K562 (cell line): ENCODE measurements at regions not wholly inside any gene's neighbourhood (a gene's known extent, or its start where the extent isn't known, plus 50 kb on each side); places are given as distances from the start of the nearest gene placed in this dataset.

Experiments
- ATAC-seq: fragments of 200-7000 bp; cut with Tn5 transposase; 3 replicates; pipeline ENCODE4 v1.9.1; 2020; ENCODE audit warnings: moderate library complexity
- BruUV-seq: library from RNA; stranded (reverse); fragments of 400-500 nt; replicated peaks from 2 replicates; lab custom pipeline; 2021; lab: Mats Ljungman, UMichigan
- CTCF ChIA-PET: fragments of 300-600 bp; formaldehyde crosslinking; extraction: SDS; loops from one replicate; lab custom pipeline; 2021; ENCODE audit warnings: low intra/inter-chr PET ratio; lab: Yijun Ruan, JAX
- POLR2A ChIA-PET: fragments of 300-600, 350-650 bp; sonication (Branson Sonifier 250); formaldehyde crosslinking; extraction: SDS; loops from one replicate; lab custom pipeline; 2021; ENCODE audit warnings: antibody characterized with exemption, inconsistent platforms; lab: Yijun Ruan, JAX
- DNase-seq, 4 experiments: peaks; one replicate each; pipeline versions ENCODE4 v3.0.0 to v3.0.0-alpha.2; 2011 to 2018; ENCODE audit warnings: low spot score in 3 of 4, mixed read lengths in 3 of 4; ENCODE audit errors: extremely low read depth in 1 of 4
- FAIRE-seq: peaks from 2 replicates; lab custom pipeline; 2011; peaks lifted over from hg19 to GRCh38; lab: Jason Lieb, UNC
- H2AFZ ChIP-seq: 2 replicates; pipeline ENCODE4 v1.6.0; 2011; ENCODE audit warnings: low read depth, low read length, control low read depth, inconsistent platforms
- H3K27ac ChIP-seq: fragments of 200-600 bp; 3 replicates; pipeline ENCODE4 v1.8.0; 2011; ENCODE audit warnings: low read depth, mild to moderate bottlenecking, control low read depth, inconsistent platforms, low read length, moderate library complexity, mixed read lengths; ENCODE audit errors: extremely low read depth
- H3K27me3 ChIP-seq, 2 experiments: fragments of 300-600 bp in 1 of 2; 2 replicates in 1 of 2; 3 replicates in 1 of 2; pipeline versions ENCODE4 v1.6.0 to v1.8.0; 2011; ENCODE audit warnings: inconsistent platforms in 2 of 2, low read length in 2 of 2, mild to moderate bottlenecking in 1 of 2, mixed read lengths in 1 of 2, moderate library complexity in 1 of 2; ENCODE audit not compliant: control insufficient read depth in 2 of 2, insufficient read depth in 2 of 2
- H3K36me3 ChIP-seq: fragments of 300-600 bp; 3 replicates; pipeline ENCODE4 v1.8.0; 2011; ENCODE audit warnings: mild to moderate bottlenecking, low read length, inconsistent platforms; ENCODE audit not compliant: control insufficient read depth, insufficient read depth
- H3K4me1 ChIP-seq, 2 experiments: fragments of 200-600 bp in 1 of 2; replicated peaks in 1 of 2; 2 replicates in 1 of 2; 3 replicates in 1 of 2; pipeline versions ENCODE4 v1.5.1 to v1.8.0; 2011; ENCODE audit warnings: inconsistent platforms in 2 of 2, low read length in 2 of 2, mild to moderate bottlenecking in 1 of 2, mixed read lengths in 1 of 2, moderate library complexity in 1 of 2; ENCODE audit not compliant: control insufficient read depth in 2 of 2, insufficient read depth in 2 of 2
- H3K4me2 ChIP-seq: 2 replicates; pipeline ENCODE4 v1.6.1; 2011; ENCODE audit warnings: low read length, control low read depth, inconsistent platforms, mixed read lengths; ENCODE audit not compliant: insufficient read depth
- H3K4me3 ChIP-seq: fragments of 200-600 bp; sonication (generic), shearing (Covaris generic); 2 replicates; pipeline ENCODE4 v1.5.1; 2016; ENCODE audit warnings: control low read depth, inconsistent platforms
- H3K79me2 ChIP-seq: fragments of 200-600 bp; 3 replicates; pipeline ENCODE4 v1.8.0; 2011; ENCODE audit warnings: low read length, inconsistent platforms; ENCODE audit not compliant: control insufficient read depth, insufficient read depth
- H3K9ac ChIP-seq, 2 experiments: 2 replicates each; pipeline versions ENCODE4 v1.6.0 to v1.6.1; 2011; ENCODE audit warnings: low read depth in 2 of 2, low read length in 2 of 2, control low read depth in 1 of 2, inconsistent platforms in 1 of 2, mild to moderate bottlenecking in 1 of 2, mixed read lengths in 1 of 2; ENCODE audit not compliant: insufficient read depth in 1 of 2
- H3K9me1 ChIP-seq: one replicate; pipeline ENCODE4 v1.6.0; 2011; ENCODE audit warnings: inconsistent platforms, mild to moderate bottlenecking, low read length, moderate library complexity; ENCODE audit not compliant: control insufficient read depth, insufficient read depth
- H3K9me3 ChIP-seq: replicated peaks from 2 replicates; pipeline ENCODE4 v1.5.1; 2011; ENCODE audit warnings: low read depth, low read length, inconsistent platforms; ENCODE audit not compliant: control insufficient read depth, insufficient read depth
- H4K20me1 ChIP-seq: replicated peaks from 2 replicates; pipeline ENCODE4 v1.6.1; 2011; ENCODE audit warnings: low read length, inconsistent platforms, mixed read lengths; ENCODE audit not compliant: control insufficient read depth, insufficient read depth
- BRCA1 ChIP-seq, 2 experiments: fragments of 450-650 bp in 1 of 2; sonication (generic) in 1 of 2; formaldehyde crosslinking in 1 of 2; IDR thresholded peaks; 2 replicates each; pipeline versions ENCODE4 v1.5.0 to v1.6.1; 2017 to 2020; ENCODE audit warnings: mild to moderate bottlenecking in 1 of 2, missing genetic modification reagents in 1 of 2
- CAMTA2 ChIP-seq: fragments of 250-450 bp; sonication (Bioruptor Pico); conservative IDR thresholded peaks from 2 replicates; pipeline ENCODE4 v1.5.1; 2022
- CBX5 ChIP-seq: IDR thresholded peaks from 2 replicates; pipeline ENCODE4 v1.6.1; 2014; ENCODE audit warnings: low read depth, borderline replicate concordance
- ESRRA ChIP-seq: fragments of 450-650 bp; IDR thresholded peaks from 2 replicates; pipeline ENCODE4 v1.6.1; 2014; ENCODE audit warnings: low read depth, mild to moderate bottlenecking, moderate library complexity, borderline replicate concordance
- GTF2B ChIP-seq: IDR thresholded peaks from 2 replicates; pipeline ENCODE4 v1.6.1; 2011; ENCODE audit not compliant: insufficient read length; ENCODE audit errors: extremely low read depth
- HDGF ChIP-seq: fragments of 450-650 bp; IDR thresholded peaks from 2 replicates; pipeline ENCODE4 v1.6.1; 2016
- HLTF ChIP-seq: fragments of 450-650 bp; IDR thresholded peaks from 2 replicates; pipeline ENCODE4 v1.6.1; 2016
- MXI1 ChIP-seq: IDR thresholded peaks from 2 replicates; pipeline ENCODE4 v1.6.1; 2011; ENCODE audit warnings: low read depth, mild to moderate bottlenecking, improper control_type of control experiment, low read length
- MYBL2 ChIP-seq, 2 experiments: fragments of 450-650 bp in 1 of 2; sonication (generic) in 1 of 2; formaldehyde crosslinking in 1 of 2; IDR thresholded peaks; 2 replicates each; pipeline versions ENCODE4 v1.6.1 to v1.8.1; 2017 to 2022; ENCODE audit warnings: borderline replicate concordance in 1 of 2, inconsistent platforms in 1 of 2, low read depth in 1 of 2, mild to moderate bottlenecking in 1 of 2, missing genetic modification reagents in 1 of 2, moderate library complexity in 1 of 2
- NKRF ChIP-seq: fragments of 450-650 bp; IDR thresholded peaks from 2 replicates; pipeline ENCODE4 v1.6.1; 2016; ENCODE audit warnings: borderline replicate concordance
- RBM22 ChIP-seq: fragments of 200-400 bp; formaldehyde crosslinking; IDR thresholded peaks from 2 replicates; pipeline ENCODE4 v1.6.1; 2018; ENCODE audit warnings: low read length, low read depth; ENCODE audit not compliant: poor library complexity, severe bottlenecking
- ZFX ChIP-seq: sonication (generic); formaldehyde crosslinking; IDR thresholded peaks from 2 replicates; pipeline ENCODE4 v1.8.0; 2022; ENCODE audit warnings: mild to moderate bottlenecking, missing genetic modification reagents, moderate library complexity
- ZNF224 ChIP-seq: sonication (generic); formaldehyde crosslinking; IDR thresholded peaks from 2 replicates; pipeline ENCODE4 v1.8.0; 2022; ENCODE audit warnings: mild to moderate bottlenecking, missing genetic modification reagents
- WGBS: fragments of 100-300 bp; shearing (Covaris generic); methylation state at CpG from one replicate; pipeline ENCODE4 v1.1.6; 2016; ENCODE audit warnings: low coverage, mixed read lengths; ENCODE audit not compliant: insufficient coverage; ENCODE audit errors: missing lambda C conversion rate; 5-methylcytosine and 5-hydroxymethylcytosine counted together
- in situ Hi-C: fragments of 300-500 bp; cut with MboI; formaldehyde crosslinking; loops from 4 replicates; pipeline ENCODE4 v1.15.0; 2018; ENCODE audit warnings: inconsistent platforms, mixed read lengths
- intact Hi-C: fragments of 100-400 bp; cut with micrococcal nuclease; formaldehyde crosslinking; loops from 2 replicates; pipeline ENCODE4 v1.14.2; 2022
- TF ChIP-seq, protein P1 (sequence below): sonication (generic); formaldehyde crosslinking; IDR thresholded peaks from 2 replicates; pipeline ENCODE4 v1.8.1; 2023; ENCODE audit warnings: missing genetic modification reagents, mild to moderate bottlenecking, borderline replicate concordance
- TF ChIP-seq, protein P2 (sequence below): fragments of 450-650 bp; formaldehyde crosslinking; conservative IDR thresholded peaks from 2 replicates; pipeline ENCODE4 v1.4.0; 2022; ENCODE audit warnings: mild to moderate bottlenecking, missing genetic modification characterization

DNA sequence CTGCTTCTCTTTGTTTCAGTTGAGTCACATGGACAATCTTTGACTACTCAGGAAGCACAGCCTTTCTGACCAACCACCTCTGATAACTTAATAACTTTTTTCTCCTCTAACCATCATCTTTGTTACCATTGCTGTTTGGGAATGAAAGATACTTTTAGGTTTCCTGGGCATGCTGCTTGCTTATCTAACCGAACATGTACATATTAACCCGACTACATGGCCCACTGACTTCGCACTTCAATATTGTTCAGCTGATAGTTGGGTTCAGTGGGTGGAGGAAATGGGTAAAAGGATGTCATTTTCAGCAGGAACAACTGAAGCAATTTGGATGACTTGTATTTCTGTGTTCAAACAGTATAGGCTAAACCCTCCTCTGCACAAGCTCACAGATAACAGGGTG lies 214.3 kb downstream of the SQOR start:
- Histone ChIP-seq H3K36me3 (no peaks in the 10 kb centered on the region), H3K4me3 (no peak overlapping the region), H3K4me1 (no peaks in the 10 kb centered on the region), H3K9me1 (no peaks in the 10 kb centered on the region), H3K9me3 (no peaks in the 10 kb centered on the region), H2AFZ (no peak overlapping the region), H3K79me2 (no peaks in the 10 kb centered on the region), H3K9ac (no peak overlapping the region), H3K27me3 (no peaks in the 10 kb centered on the region), H3K4me2 (no peak overlapping the region), H4K20me1 (no peaks in the 10 kb centered on the region), H3K27ac (no peak overlapping the region)
- ChIA-PET CTCF (no interaction called here), POLR2A (no interaction called here)
- no peak for DNase-seq
- in situ Hi-C loops, result no loop called here
- no peak for ATAC-seq
- intact Hi-C loops, result no loop called here
- FAIRE-seq, result no peak
- 0% methylated on average over 3 of the region's 3 CpGs for WGBS
- BruUV-seq, result no TSS peak
- TF ChIP-seq ZFX (CRISPR knock-in tag) (no peak), ESRRA (no peak), CAMTA2 (CRISPR knock-in tag) (no peak), RBM22 (no peak), HDGF (no peak), ZNF224 (no peak), HLTF (no peak), MYBL2 (IDR thresholded peaks at IDR 0.05; ENCODE audit: low read depth) (no peak), MYBL2 (CRISPR knock-in tag; IDR thresholded peaks at IDR 0.05; ENCODE audit: borderline replicate concordance) (no peak), NKRF (no peak), CBX5 (no peak), BRCA1 (IDR thresholded peaks at IDR 0.05) (no peak), BRCA1 (CRISPR knock-in tag; IDR thresholded peaks at IDR 0.05) (no peak), MXI1 (no peak), GTF2B (no peak)
- TF ChIP-seq, protein P1, sequence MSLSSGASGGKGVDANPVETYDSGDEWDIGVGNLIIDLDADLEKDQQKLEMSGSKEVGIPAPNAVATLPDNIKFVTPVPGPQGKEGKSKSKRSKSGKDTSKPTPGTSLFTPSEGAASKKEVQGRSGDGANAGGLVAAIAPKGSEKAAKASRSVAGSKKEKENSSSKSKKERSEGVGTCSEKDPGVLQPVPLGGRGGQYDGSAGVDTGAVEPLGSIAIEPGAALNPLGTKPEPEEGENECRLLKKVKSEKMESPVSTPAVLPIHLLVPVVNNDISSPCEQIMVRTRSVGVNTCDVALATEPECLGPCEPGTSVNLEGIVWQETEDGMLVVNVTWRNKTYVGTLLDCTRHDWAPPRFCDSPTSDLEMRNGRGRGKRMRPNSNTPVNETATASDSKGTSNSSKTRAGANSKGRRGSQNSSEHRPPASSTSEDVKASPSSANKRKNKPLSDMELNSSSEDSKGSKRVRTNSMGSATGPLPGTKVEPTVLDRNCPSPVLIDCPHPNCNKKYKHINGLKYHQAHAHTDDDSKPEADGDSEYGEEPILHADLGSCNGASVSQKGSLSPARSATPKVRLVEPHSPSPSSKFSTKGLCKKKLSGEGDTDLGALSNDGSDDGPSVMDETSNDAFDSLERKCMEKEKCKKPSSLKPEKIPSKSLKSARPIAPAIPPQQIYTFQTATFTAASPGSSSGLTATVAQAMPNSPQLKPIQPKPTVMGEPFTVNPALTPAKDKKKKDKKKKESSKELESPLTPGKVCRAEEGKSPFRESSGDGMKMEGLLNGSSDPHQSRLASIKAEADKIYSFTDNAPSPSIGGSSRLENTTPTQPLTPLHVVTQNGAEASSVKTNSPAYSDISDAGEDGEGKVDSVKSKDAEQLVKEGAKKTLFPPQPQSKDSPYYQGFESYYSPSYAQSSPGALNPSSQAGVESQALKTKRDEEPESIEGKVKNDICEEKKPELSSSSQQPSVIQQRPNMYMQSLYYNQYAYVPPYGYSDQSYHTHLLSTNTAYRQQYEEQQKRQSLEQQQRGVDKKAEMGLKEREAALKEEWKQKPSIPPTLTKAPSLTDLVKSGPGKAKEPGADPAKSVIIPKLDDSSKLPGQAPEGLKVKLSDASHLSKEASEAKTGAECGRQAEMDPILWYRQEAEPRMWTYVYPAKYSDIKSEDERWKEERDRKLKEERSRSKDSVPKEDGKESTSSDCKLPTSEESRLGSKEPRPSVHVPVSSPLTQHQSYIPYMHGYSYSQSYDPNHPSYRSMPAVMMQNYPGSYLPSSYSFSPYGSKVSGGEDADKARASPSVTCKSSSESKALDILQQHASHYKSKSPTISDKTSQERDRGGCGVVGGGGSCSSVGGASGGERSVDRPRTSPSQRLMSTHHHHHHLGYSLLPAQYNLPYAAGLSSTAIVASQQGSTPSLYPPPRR (CRISPR knock-in tag), result no peak
- TF ChIP-seq, protein P2, sequence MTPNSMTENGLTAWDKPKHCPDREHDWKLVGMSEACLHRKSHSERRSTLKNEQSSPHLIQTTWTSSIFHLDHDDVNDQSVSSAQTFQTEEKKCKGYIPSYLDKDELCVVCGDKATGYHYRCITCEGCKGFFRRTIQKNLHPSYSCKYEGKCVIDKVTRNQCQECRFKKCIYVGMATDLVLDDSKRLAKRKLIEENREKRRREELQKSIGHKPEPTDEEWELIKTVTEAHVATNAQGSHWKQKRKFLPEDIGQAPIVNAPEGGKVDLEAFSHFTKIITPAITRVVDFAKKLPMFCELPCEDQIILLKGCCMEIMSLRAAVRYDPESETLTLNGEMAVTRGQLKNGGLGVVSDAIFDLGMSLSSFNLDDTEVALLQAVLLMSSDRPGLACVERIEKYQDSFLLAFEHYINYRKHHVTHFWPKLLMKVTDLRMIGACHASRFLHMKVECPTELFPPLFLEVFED (CRISPR knock-in tag), result no peak
